Epidermal melanocyte (primary cell): ENCODE measurements at regions not wholly inside any gene's neighbourhood (a gene's known extent, or its start where the extent isn't known, plus 50 kb on each side); places are given as distances from the start of the nearest gene placed in this dataset.

Source experiments
- DNase-seq: peaks from one replicate; pipeline ENCODE4 v3.0.0; 2011; ENCODE audit warnings: low spot score; ENCODE audit not compliant: insufficient read length

- DNase-seq = no peak
Measured at GRCh38 chr18:72601944-72602343, 57.8 kb upstream of the CBLN2 start.

- DNase-seq = no peak
Measured at GRCh38 chr18:72601481-72601880, 57.3 kb upstream of the CBLN2 start.
